ENCODE measurements at regions not wholly inside any gene's neighbourhood (a gene's known extent, or its start where the extent isn't known, plus 50 kb on each side); places are given as distances from the start of the nearest gene placed in this dataset.

- Histone ChIP-seq H2BK120ac (ENCODE audit: low read depth, low read length) (no peak overlapping the region), H3K56ac (ENCODE audit: extremely low read depth, insufficient read depth, low read length) (no peak overlapping the region), H3K9me3 (ENCODE audit: control insufficient read depth, insufficient read depth, low read length) (no peaks in the 10 kb centered on the region), H2AK9ac (replicated peaks; ENCODE audit: low read depth, low read length, poor library complexity) (no peak overlapping the region), H3K4me3 (ENCODE audit: insufficient read depth, low read depth, low read length) (no peak overlapping the region), H3K4me1 (ENCODE audit: control insufficient read depth, insufficient read depth, low read length) (no peaks in the 10 kb centered on the region), H2AK5ac (ENCODE audit: low read depth, low read length) (no peak overlapping the region), H3K23ac (ENCODE audit: low read depth, low read length) (no peak overlapping the region), H4K8ac (ENCODE audit: low read depth in 2 of 2, low read length in 2 of 2) (no peak overlapping the region), H3K79me1 (ENCODE audit: low read depth in 1 of 2, low read length in 2 of 2) (no peaks in the 10 kb centered on the region), H3K9ac (ENCODE audit: low read depth, low read length) (no peak overlapping the region), H3K36me3 (ENCODE audit: control insufficient read depth, insufficient read depth, low read length) (no peaks in the 10 kb centered on the region), H3K27me3 (ENCODE audit: control insufficient read depth, insufficient read depth, low read length) (no peaks in the 10 kb centered on the region), H3K4me2 (ENCODE audit: low read depth, low read length) (peak overlapping the region; percentile 2; the same call in 1 of the 2 replicates), H3K27ac (ENCODE audit: insufficient read depth, low read length) (no peak overlapping the region), H4K91ac (ENCODE audit: insufficient read depth, low read depth, low read length) (no peak overlapping the region), H3K18ac (ENCODE audit: low read depth, low read length) (no peak overlapping the region), H3K9me1 (ENCODE audit: insufficient read depth, low read length) (no peaks in the 10 kb centered on the region), H3K4ac (ENCODE audit: low read depth, low read length) (no peak overlapping the region), H2BK5ac (ENCODE audit: low read depth, low read length, poor library complexity, severe bottlenecking) (no peak overlapping the region), H4K5ac (ENCODE audit: low read depth, low read length) (no peak overlapping the region), H2BK15ac (ENCODE audit: low read depth, low read length) (no peak overlapping the region), H3K14ac (replicated peaks; ENCODE audit: low read depth, low read length) (no peak overlapping the region), H2BK20ac (ENCODE audit: low read depth, low read length) (no peak overlapping the region), H2AFZ (replicated peaks; ENCODE audit: low read length, poor library complexity) (no peak overlapping the region), H4K20me1 (ENCODE audit: insufficient read depth, low read length) (no peaks in the 10 kb centered on the region)
- dilution Hi-C loops (cut with HindIII; ENCODE audit: low sequenced_read_pairs, unreplicated experiment) (no loop called here), intact Hi-C loops (cut with micrococcal nuclease) (no loop called here), in situ Hi-C loops (cut with MboI; ENCODE audit: low sequenced_read_pairs) (no loop called here)
- ChIA-PET CTCF (interaction anchor here (0.7 kb wide), 3 partner anchors 15 to 303 kb away, joined by 3 to 7 read pairs (median 4); no protein-coding TSS in a partner anchor), POLR2A (ENCODE audit: unreplicated experiment) (no interaction called here)
- no CpG with 5 or more reads among the region's 6 CpGs for WGBS, 2 experiments (ENCODE audit: extremely low coverage in 2 of 2, insufficient read length in 1 of 2)
- DNase-seq, result peak; percentile 5
- ATAC-seq (ENCODE audit: low read depth), result peak; percentile 46
- no peak for TF ChIP-seq CEBPB (IDR thresholded peaks at IDR 0.05; ENCODE audit: low read depth, low read length)
- TF ChIP-seq USF2 (IDR thresholded peaks at IDR 0.05; ENCODE audit: low read depth, low read length), result no peak
- TF ChIP-seq BHLHE40 (IDR thresholded peaks at IDR 0.05; ENCODE audit: low read depth, low read length), result no peak
- TF ChIP-seq MXI1 (IDR thresholded peaks at IDR 0.05; ENCODE audit: borderline replicate concordance, low read depth, low read length), result no peak
- no peak for TF ChIP-seq RFX5 (IDR thresholded peaks at IDR 0.05; ENCODE audit: low read depth, low read length)
- no peak for TF ChIP-seq RCOR1 (IDR thresholded peaks at IDR 0.05; ENCODE audit: insufficient replicate concordance, low read length)
- no peak for TF ChIP-seq CHD1 (IDR thresholded peaks at IDR 0.05; ENCODE audit: low read depth, low read length)
- no peak for TF ChIP-seq MAFK (IDR thresholded peaks at IDR 0.05; ENCODE audit: low read depth, low read length)
- no peak for TF ChIP-seq CTCF (conservative IDR thresholded peaks at IDR 0.05; ENCODE audit: low read depth, low read length)
- TF ChIP-seq ELK1 (IDR thresholded peaks at IDR 0.05; ENCODE audit: borderline replicate concordance, low read depth, low read length), result no peak
- TF ChIP-seq NFE2L2 (IDR thresholded peaks at IDR 0.05; ENCODE audit: low read depth, low read length), result no peak
- TF ChIP-seq POLR2A (IDR thresholded peaks at IDR 0.05; ENCODE audit: low read depth, low read length), result no peak
- no peak for TF ChIP-seq SMC3 (IDR thresholded peaks at IDR 0.05; ENCODE audit: low read depth, low read length)
- TF ChIP-seq RAD21 (IDR thresholded peaks at IDR 0.05; ENCODE audit: low read length), result no peak
- TF ChIP-seq MAZ (IDR thresholded peaks at IDR 0.05; ENCODE audit: borderline replicate concordance, low read depth, low read length), result no peak
- no TSS peak for BruUV-seq (replicated peaks)
Measured at GRCh38 chr3:148203297-148204010, 494.2 kb upstream of the AGTR1 start.

All from IMR-90 (cell line).